Endothelial cell of hepatic sinusoid (primary cell): ENCODE measurements at regions not wholly inside any gene's neighbourhood (a gene's known extent, or its start where the extent isn't known, plus 50 kb on each side); places are given as distances from the start of the nearest gene placed in this dataset.

Experiments
- in situ Hi-C: cut with HindIII; loops from 2 replicates; pipeline ENCODE4 v1.10.0; 2017; ENCODE audit warnings: low sequenced_read_pairs

DNA sequence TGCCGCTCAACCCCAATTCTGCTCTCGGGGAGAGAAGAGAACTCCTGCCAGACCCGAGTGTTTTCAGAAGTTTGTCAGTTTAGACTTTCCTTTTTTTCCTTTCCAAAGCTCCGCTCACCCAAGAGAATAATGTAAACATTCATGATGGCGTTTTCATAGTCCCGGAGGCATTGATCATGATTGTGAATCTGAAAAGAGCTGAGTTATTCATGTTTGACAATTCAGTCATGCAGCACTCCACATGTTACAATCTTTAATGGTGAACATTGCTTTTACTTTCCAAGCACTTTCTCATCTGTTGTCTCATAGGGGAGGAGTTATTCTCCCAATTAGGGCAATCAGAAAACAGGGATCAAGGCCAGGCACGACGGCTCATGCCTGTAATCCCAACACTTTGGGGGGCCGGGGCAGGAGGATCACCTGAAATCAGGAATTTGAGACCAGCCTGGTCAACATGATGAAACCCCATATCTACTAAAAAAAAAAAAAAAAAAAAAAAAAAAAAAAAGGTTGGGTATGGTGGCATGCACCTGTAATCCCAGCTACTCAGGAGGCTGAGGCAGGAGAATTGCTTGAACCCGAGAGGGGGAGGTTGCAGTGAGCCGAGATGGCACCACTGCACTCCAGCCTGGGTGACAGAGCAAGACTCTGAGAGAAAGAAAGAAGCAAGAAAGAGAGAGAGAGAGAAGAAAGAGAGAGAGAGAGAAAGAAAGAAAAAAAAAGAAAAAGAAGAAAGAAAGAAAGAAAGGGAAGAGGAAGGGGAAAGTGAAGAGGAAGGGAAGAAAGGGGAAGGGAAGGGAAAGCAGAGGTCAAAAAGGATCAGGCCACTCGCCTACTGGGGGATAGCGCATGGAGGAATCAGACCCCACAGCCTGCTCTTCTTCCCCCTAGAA is 70.0 kb upstream of the TNRC6C start:
- in situ Hi-C loops, result no loop called here

DNA sequence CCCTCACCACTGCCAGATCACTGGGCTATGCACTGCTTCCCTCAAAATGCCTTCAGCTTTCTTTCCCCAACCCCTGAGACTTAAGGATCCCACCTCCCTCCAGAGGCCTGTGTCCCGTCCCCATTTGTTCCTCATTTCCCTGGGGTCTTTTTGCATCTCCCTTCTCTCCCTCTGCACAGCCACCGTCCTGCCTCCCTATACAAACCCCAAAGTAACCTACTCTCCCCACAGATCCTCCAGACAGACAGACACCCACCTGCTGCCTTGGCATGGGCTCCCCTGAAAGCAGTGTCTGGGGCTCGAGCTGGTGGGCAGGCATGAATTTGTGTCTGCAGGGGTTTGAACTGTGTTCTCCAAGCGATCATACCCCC is 69.4 kb upstream of the TNRC6C start:
- in situ Hi-C loops, result no loop called here

DNA sequence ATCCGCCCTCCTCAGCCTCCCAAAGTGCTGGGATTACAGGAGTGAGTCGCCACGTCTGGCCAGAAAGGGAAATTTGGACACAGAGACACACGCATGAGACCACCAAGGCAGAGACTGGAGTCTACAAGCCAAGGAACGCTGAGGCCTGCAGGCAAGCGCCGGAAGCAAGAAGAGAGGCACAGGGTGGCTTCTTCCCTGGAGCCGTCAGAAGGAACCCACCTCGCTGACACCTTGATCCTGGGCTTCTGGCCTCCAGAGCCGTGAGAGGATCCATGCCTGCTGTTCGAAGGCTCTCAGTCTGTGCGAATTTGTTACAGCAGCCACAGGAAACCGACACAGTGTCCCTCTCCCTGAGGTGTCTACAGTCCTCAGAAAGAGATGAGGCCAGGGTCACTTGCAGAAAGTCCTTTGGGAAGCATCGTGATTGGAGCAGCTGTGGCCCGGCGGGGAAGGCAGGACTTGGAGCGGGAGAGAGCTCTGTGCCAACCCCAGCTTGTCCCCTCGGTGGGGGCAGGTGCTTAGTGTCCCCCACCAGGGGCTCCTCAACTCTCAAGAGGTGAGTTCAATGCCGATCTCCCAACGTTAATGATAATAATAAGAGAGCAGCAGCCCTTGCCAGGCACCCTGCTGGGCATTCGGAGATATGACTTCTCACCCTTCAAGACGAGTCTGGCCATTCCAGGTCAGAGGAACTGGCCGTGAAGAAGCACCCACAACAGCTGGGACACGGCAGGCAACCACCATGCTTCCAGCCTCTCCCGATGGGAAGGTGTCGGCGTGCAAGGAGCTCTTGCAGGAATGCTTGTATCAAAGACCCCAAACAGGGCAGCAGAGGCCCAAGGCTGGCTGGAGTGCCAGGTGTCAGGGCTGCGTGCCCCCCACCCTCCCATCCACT is 68.4 kb upstream of the TNRC6C start:
- in situ Hi-C loops, result no loop called here

DNA sequence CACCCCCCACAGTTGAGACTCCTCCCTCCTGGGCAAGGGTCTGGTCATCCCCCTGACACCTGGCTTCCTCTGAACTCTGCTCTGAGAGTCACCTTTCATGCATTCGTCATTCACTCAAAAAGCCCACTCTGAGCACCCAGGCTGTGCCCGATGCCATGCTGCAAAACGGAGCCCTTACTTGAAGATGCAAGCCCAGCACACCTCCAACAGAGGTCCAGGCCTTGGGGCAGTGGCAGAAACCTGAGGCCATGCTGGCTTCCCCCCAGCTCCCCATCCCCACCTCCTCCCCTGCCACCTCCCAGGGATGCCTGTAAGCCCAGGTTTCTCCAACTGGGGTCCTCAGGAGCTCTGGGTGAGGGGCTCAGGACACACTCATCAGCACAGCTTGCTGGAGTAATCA is 67.7 kb upstream of the TNRC6C start:
- in situ Hi-C loops, result no loop called here

DNA sequence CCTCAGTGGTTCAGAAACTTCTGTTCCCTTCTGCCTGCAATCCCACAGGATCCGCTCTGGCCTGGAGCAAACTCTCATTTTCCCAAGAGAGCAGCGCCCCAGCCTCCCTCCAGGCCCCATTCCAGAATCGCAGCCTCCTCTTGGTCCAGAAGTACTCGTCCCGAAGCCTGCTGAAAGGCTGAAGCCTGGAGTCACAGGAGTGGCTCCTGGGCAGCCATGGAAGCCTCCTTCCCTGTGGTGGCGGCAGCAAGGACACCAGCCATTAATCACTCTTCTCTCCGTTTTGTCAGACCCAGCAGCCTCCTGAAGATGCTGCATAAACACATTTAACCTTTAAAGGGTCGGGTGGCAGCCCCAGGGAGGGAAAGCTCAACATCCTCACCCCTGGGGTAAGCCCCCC is 66.9 kb upstream of the TNRC6C start:
- in situ Hi-C loops, result no loop called here

DNA sequence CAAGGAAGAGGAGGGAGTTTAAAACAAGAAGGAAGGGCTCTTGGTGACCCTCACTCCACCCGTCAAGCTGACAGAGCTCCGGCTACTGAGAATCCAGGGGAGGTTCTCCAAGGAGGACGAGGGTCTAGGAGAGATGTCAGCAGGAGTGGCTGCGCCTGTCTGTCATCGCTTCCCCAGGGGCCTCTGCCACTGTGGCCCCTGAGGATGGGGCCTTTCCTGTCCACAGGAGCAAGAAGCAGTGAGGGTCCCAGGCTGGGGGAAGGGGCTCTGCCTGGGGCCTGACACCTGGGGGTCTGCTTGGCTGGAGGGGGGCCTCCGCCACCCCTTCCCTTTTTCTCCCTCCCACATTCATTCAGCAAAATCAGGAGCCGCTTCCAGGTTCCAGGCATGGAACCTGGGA is 66.5 kb upstream of the TNRC6C start:
- in situ Hi-C loops, result no loop called here

DNA sequence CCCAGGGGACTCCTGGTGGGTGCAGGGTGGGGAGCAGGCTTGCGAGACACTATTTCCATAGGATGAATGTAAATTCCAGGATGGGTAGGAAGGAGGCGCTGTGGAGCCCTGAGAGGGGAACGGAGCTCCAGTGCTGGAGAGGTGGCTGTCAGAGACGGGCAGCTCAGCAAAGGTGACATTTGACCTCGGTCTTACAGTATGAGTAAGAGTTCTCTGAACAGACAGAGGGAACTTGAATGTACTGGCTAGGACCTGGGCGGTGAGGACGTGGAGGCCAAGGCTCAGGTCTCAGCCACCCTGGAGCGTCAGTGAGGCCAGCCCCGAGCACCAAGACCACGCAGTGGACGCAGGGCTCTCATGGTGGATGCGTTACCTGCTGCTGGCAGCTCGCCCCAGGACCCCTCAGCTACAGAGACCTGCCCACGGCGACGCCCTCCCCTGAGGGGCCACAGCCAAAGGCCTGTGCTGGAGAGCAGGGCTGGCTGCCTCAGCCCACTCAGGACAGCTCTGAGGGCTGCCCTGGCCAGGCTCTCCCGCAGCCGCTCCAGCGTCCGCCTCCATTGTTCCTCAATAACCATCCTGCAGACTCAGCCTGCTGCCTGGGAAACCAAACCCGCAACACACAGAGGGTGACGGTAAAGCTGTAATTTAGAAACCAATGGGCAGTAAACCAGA is 65.9 kb upstream of the TNRC6C start:
- in situ Hi-C loops, result no loop called here

DNA sequence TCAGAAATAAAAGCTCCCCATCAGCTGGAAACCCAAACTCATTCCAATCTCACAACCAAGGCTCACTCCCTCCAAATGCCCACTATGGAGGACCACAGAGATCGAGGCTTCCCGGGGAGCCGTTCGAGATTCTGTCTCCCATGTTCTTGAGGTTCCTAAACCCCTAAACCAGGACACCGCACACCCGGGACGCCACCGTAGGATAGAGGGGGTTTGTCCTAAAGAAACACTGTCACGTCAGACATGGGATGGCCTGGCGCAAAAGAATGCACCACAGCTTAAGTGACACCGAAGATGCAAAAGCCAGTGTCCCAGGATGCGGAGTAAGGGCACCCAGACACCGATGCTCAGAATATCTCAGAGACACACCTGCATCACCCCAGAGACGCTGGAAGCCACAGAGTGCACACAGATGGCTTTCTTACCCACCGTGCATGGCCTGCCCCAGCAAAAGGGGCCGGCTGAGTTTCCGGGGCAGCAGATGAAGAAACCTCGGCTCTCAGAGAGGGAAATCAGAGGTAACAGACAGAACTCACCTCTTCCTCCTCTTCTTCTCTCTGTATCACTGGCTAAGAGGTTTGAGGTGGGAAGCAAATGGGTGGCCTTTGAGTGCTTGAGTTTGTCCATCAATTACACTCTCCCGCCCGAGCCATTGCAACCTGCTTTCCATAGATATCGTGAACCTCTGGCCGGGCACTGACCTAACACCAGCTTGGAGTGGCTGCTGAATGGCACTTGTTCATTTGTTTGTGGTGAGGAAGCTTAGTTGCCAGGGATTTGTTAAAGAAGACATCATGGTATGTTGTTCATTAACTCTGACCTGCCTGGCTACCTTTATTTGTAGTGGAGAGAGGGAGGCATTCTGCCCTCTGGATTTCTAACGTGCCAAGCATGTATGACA is 65.1 kb upstream of the TNRC6C start:
- in situ Hi-C loops, result no loop called here

DNA sequence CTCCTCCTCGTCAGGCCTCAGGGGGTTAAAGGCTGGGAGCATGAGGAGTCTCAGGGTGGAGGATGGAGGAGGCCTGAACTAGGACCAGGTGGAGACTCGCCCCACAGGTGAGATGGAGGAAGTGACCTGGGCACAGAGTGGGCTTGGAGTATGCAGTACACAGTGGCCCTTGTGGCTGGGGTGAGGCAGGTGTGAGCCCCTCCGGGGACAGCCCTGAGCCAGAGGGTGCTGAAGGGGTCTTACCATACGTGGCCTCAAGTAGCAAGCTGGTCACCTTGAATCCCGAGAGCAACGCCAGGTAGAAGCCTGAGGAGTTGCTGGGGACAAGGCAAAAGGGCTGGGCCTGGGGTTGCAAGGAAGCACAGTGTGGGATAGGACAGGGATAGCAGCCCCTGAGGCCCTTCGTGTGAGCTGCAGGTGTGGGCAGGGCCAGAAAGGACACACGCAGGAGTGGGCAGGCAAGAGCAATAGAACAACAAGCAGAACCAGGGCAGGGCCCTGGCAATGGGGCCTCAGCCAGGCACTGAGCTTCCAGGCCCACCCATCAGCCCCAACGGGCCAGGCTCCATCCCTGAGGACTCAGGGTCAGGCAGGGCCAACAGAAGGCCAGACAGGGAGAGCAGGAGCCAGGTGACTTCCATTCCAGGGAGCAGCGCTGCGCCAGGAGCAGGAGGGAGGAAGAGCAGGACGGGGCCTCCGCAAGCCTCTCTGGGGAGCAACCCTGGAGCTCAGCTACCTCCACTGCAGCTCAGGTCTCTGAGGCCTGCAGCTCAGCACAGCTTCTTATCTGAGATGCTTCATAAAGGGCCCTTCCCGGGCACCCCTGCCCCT is 64.2 kb upstream of the TNRC6C start:
- in situ Hi-C loops, result no loop called here

DNA sequence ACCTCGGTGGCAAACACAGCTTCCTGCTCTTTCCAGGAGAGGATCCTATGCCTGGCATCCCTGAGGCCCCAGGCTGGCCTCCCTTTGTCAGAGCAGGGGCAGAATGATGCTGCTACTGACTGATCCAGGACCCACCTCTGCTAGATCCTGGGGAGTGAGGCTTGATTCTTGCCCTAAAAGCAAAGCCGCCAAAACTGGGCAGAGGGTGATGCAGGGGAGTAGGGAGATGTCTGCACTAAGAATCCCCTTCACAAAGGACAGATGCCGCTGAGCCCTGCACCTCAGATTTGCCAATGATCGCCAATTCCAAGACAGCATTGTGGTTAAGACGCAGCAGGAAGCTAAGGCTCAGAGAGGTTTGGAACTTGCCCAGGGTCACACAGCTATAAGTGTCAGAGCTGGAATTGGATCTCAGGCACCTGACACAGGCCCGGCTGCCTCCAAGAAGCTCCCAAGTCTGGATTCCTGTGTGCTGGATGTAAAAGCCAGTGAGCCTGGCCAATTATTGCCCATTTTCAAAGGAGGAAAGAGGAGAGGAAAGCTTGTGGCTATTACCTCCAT is 60.7 kb upstream of the TNRC6C start:
- in situ Hi-C loops, result no loop called here

DNA sequence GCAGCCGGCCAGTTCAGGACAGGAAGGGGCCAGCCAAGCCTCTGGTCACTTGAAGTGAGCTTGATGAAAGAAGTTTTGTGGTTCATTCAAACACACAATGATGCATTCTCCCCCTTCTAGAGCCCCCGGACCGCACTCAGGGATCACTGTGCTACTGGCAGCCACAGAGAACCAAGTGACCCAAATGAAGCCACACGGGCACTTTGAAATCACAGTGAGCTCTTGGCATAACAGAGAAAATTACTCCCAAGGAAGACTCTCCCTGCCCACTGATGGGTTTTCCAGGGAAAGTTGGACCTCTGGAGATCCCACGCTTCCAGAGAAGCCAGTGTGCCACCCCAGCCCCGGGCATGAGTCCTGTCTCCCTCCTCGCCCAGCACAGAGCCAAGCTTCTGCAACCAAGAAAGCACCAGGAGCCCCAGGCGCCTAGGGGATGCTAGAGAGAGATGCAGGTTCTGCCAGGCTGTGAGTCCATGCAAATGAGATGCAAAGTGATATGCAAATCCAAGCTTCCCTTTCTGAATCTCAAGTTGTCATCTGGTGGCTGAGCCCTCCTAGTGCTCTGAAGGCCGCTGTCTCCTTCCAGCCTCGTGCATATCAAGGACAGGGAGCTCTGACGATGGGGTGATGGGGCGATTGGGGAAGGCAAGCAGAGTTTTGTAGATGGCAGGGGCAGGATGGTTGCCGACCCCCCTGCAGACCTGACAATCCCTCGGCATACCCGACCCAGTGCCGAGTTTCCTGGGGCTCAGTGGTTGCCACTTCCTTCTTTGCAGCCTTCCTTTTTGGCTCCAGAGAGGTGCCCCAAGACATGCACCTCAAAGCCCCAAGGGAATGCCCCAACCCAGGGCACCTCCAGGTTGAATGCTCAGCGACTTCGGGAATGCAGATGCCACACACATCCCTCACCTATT is 59.7 kb upstream of the TNRC6C start:
- in situ Hi-C loops, result no loop called here

DNA sequence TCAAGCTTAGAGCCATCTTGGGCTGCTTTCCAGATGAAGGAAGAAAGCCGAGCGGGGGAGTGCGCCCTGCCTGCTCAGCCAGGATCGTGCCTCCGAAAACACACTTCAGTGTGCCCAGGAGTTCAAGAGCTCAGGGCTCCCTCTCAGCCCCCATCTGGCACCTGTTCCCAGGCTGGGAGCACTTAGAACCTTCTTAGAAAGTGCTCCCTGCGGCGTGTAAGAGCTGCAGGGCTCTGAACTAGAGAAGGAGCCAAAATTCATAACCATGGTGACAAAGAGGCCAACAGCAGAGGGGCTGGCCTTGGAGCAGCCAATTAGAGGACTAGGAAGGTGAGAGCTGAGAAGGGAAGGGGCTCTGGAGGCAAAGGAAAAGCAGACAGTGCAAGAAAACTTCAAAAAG is 59.0 kb upstream of the TNRC6C start:
- in situ Hi-C loops, result no loop called here

DNA sequence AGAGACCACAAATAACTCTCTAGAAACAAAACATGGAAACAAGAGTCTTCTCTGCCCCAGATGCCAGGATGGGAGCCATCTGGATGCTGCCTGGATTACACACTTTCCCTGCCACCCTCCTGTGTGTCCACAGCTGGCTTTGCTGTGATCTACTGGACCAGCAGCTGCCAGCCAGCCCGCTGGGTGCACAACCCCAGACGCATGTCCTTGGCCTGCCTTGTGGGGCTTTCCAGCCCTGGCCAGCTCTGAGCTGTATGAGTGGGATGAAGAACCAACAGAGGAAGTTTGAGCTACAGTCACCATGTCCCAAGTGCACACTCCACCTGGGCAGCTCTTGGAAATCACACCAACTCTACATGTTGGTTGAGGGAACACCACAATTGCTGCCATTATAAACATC is 57.0 kb upstream of the TNRC6C start:
- in situ Hi-C loops, result no loop called here

DNA sequence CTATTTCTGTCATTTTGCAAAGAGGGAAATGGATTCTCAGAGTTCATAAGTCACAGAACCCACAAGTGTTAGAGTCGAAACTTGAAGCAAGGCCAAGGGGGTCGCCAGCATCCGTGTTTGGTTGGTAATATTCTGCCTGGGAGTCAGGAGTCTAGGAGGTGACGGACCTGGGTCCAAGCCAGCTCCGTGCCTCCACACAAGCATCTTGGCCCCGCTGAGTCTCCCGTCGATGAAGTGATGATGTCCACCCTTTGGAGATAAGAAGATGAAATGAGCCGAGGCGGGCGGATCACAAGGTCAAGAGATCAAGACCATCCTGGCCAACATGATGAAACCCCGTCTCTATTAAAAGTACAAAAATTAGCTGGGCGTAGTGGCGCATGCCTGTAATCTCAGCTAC is 53.2 kb upstream of the TNRC6C start:
- in situ Hi-C loops, result no loop called here

DNA sequence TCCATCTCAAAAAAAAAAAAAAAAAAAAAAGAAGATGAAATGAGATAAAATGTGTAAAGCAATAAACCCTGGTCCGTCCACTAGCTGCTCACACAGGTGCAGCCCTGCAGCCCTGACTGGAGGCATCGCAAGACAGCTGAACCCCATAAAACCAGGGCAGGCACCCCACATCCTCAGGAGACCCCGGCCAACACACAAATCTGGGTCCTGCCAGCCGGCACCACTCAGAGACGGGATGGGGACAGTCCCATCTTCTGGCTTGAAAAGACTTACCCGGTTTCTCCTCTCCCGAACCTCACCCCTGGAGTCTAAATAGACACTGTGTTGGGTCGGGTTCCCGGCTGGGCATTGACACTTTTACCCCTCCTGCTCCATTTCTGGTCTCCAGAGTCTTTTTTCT is 52.7 kb upstream of the TNRC6C start:
- in situ Hi-C loops, result no loop called here

DNA sequence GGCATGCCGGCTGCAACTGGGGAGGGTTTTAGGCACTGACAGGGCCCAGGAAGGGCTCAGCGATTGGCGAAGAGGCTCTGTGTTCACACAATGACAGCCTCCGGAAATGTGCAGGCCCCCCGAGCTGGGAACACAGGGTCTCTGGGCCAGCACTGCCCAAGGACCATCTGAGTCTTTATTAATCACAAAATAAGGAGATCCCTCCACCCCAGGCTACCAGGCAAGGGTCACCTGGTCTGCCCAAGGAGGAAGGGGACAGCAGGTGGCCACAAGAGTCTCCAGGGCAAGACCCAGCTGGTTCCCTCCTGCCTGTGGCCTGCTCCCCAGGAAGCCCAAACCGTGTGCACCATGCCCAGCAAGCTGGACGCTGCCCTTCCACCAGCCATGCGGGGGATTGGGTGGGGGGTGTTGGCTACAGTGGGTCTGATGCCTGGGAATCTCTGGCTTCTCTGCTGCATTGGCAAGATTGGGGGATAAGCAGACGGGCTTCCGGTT is 52.1 kb upstream of the TNRC6C start:
- in situ Hi-C loops, result no loop called here

DNA sequence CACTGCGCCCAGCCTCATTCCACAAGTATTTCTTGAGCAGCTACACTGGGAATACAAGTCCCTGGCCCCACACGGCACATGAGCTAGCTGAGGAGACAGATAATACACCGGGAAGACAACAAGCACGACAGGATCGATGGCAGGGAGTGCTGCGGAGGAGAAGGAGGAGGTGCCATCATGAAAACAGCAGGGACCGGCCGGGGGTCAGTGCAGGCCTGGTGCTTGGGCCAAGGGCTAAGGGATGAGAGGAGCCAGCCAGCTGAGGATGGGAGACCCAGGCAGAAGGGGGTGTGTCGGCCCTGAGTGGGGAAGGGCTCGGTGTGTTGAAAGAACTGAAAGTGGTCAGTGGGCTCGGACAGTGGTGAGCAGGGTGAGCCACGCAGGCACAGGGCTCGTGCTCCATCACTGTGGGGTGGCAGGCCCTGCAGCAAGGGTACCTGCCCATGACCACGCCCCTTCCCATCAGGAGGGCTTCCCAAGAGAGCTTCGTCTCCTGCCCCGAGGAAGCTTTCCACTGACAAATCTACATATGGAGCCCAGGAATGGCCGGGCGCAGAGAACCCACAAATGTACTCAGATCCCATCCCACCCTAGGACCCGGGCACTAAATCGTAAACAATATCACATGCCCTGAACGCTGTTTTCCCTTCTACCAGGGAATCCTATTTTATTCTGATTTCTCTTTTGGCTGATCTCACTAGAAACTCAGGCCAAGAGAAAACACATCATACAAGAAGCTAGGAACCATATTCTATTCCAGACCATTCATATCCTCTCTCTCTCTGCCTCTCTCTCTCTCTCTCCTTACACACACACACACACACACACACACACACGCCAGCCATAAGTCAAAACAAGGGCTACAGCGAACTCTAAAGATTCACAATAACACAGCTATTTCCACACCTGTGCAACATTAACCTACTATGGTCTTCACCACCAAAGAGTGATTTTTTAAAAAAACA is 50.7 kb upstream of the TNRC6C start:
- in situ Hi-C loops, result no loop called here
